ENCODE measurements at regions not wholly inside any gene's neighbourhood (a gene's known extent, or its start where the extent isn't known, plus 50 kb on each side); places are given as distances from the start of the nearest gene placed in this dataset.

DNA sequence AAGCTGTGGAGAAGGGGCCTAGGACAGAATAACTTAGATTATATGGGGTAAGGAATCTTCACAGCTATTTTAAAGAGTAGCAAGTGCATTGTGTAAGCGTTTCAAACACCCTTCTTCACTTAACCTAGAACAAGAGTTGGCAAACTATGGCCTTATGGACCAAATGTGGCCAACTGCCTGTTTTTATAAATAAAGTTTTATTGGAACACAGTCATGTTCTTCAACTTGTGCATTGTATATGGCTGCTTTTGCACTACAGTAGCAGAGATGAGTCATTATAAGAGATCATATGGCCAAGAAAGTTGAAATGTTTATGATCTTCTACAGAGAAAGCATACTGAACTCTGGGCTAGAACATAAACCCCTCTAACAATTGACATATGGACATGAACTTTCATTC is 187.8 kb downstream of the ETV1 start:
- Histone ChIP-seq H3K9ac (ENCODE audit: low read length) (no peak overlapping the region), H2AFZ (ENCODE audit: insufficient read depth, low read depth, low read length, poor library complexity, severe bottlenecking) (no peak overlapping the region), H3K27ac (ENCODE audit: low read length in 2 of 2) (no peak overlapping the region), H3K27me3 (replicated peaks in 1 of 4; ENCODE audit: control extremely low read depth in 1 of 4, control insufficient read depth in 3 of 4, insufficient read depth in 4 of 4, low read length in 3 of 4) (no peaks in the 10 kb centered on the region), H3K4me1 (ENCODE audit: control insufficient read depth in 2 of 2, insufficient read depth in 2 of 2, low read length in 2 of 2) (no peaks in the 10 kb centered on the region), H3K4me2 (replicated peaks; ENCODE audit: low read depth, low read length, poor library complexity, severe bottlenecking) (no peak overlapping the region), H3K36me3 (replicated peaks in 1 of 2; ENCODE audit: control extremely low read depth in 1 of 2, control insufficient read depth in 1 of 2, extremely low read depth in 1 of 2, insufficient read depth in 2 of 2, low read length in 1 of 2) (no peaks in the 10 kb centered on the region), H4K20me1 (ENCODE audit: control insufficient read depth, insufficient read depth, low read length, poor library complexity, severe bottlenecking) (no peaks in the 10 kb centered on the region), H3K4me3 (ENCODE audit: control extremely low read depth in 1 of 5, extremely low read depth in 1 of 5, insufficient read depth in 1 of 5, low read depth in 2 of 5, low read length in 4 of 5) (no peak overlapping the region), H3K9me3 (ENCODE audit: control extremely low read depth in 1 of 3, control insufficient read depth in 2 of 3, insufficient read depth in 1 of 3, low read length in 2 of 3) (peaks cover 0 to 4% (median 3%) of the 10 kb centered on the region in 3 donors), H3K79me2 (ENCODE audit: control insufficient read depth, insufficient read depth, low read length) (no peaks in the 10 kb centered on the region)
- ChIA-PET CTCF (no interaction called here), POLR2A (no interaction called here)
- H3K27ac Mint-ChIP-seq, result no peak overlapping the region
- no peak for DNase-seq
- peaks cover 2% of the 10 kb centered on the region for H3K9me3 Mint-ChIP-seq (ENCODE audit: insufficient read depth)
- no CpG with 5 or more reads among the region's 1 CpG for WGBS (ENCODE audit: insufficient coverage)
- intact Hi-C loops (cut with micrococcal nuclease), result no loop called here
- H3K4me3 Mint-ChIP-seq, result no peak overlapping the region
- no peak for TF ChIP-seq EZH2 (IDR thresholded peaks at IDR 0.05; ENCODE audit: borderline replicate concordance, insufficient read depth, low read depth, low read length, poor library complexity, severe bottlenecking)
- TF ChIP-seq CTCF (IDR thresholded peaks at IDR 0.05), result no peak
- H3K27me3 Mint-ChIP-seq, result no peaks in the 10 kb centered on the region
- H3K4me1 Mint-ChIP-seq, result no peaks in the 10 kb centered on the region
- ATAC-seq (ENCODE audit: low read depth), result no peak

DNA sequence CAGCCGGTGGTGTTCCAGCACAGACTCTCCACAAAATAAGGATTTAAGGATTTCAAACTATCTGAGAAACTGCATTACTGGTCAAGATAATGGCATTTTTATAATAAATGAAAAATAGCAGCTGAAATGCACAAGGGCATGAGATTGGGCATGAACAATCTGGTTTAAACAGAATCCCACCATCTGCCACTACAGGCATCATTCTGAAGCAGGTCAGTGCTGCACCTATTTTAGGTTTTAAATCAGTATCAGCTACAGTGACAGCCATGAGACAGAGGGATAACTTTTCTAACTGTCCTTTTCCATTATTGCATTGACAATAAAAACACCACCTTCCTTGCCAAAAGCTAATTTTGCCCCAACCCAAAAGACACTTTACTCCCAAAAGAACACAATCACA is 186.8 kb downstream of the ETV1 start:
- no peak overlapping the region for H3K27ac ChIP-seq (ENCODE audit: low read length in 2 of 2)
- no peak overlapping the region for H3K4me3 Mint-ChIP-seq
- ATAC-seq (ENCODE audit: low read depth), result no peak
- H3K27ac Mint-ChIP-seq, result no peak overlapping the region
- no peak for TF ChIP-seq CTCF (IDR thresholded peaks at IDR 0.05)
- no peak for TF ChIP-seq EZH2 (IDR thresholded peaks at IDR 0.05; ENCODE audit: borderline replicate concordance, insufficient read depth, low read depth, low read length, poor library complexity, severe bottlenecking)
- intact Hi-C loops (cut with micrococcal nuclease), result no loop called here
- H3K27me3 Mint-ChIP-seq, result no peaks in the 10 kb centered on the region
- no peaks in the 10 kb centered on the region for H3K4me1 ChIP-seq (ENCODE audit: control insufficient read depth in 2 of 2, insufficient read depth in 2 of 2, low read length in 2 of 2)
- H4K20me1 ChIP-seq (ENCODE audit: control insufficient read depth, insufficient read depth, low read length, poor library complexity, severe bottlenecking), result no peaks in the 10 kb centered on the region
- ChIA-PET POLR2A (no interaction called here), CTCF (no interaction called here)
- no peak overlapping the region for H3K9ac ChIP-seq (ENCODE audit: low read length)
- no peaks in the 10 kb centered on the region for H3K36me3 ChIP-seq (replicated peaks in 1 of 2; ENCODE audit: control extremely low read depth in 1 of 2, control insufficient read depth in 1 of 2, extremely low read depth in 1 of 2, insufficient read depth in 2 of 2, low read length in 1 of 2)
- no peak for DNase-seq
- H2AFZ ChIP-seq (ENCODE audit: insufficient read depth, low read depth, low read length, poor library complexity, severe bottlenecking), result no peak overlapping the region
- no peak overlapping the region for H3K4me2 ChIP-seq (replicated peaks; ENCODE audit: low read depth, low read length, poor library complexity, severe bottlenecking)
- H3K4me1 Mint-ChIP-seq, result no peaks in the 10 kb centered on the region
- H3K27me3 ChIP-seq (replicated peaks in 1 of 4; ENCODE audit: control extremely low read depth in 1 of 4, control insufficient read depth in 3 of 4, insufficient read depth in 4 of 4, low read length in 3 of 4), result no peaks in the 10 kb centered on the region
- peaks cover 2% of the 10 kb centered on the region for H3K9me3 Mint-ChIP-seq (ENCODE audit: insufficient read depth)
- no CpG with 5 or more reads among the region's 1 CpG for whole genome bisulfite sequencing (ENCODE audit: insufficient coverage)
- H3K79me2 ChIP-seq (ENCODE audit: control insufficient read depth, insufficient read depth, low read length), result no peaks in the 10 kb centered on the region
- H3K9me3 ChIP-seq (ENCODE audit: control extremely low read depth in 1 of 3, control insufficient read depth in 2 of 3, insufficient read depth in 1 of 3, low read length in 2 of 3), result peaks cover 0 to 4% (median 0%) of the 10 kb centered on the region in 3 donors
- no peak overlapping the region for H3K4me3 ChIP-seq (ENCODE audit: control extremely low read depth in 1 of 5, extremely low read depth in 1 of 5, insufficient read depth in 1 of 5, low read depth in 2 of 5, low read length in 4 of 5)
